ENCODE measurements at regions not wholly inside any gene's neighbourhood (a gene's known extent, or its start where the extent isn't known, plus 50 kb on each side); places are given as distances from the start of the nearest gene placed in this dataset.

DNA sequence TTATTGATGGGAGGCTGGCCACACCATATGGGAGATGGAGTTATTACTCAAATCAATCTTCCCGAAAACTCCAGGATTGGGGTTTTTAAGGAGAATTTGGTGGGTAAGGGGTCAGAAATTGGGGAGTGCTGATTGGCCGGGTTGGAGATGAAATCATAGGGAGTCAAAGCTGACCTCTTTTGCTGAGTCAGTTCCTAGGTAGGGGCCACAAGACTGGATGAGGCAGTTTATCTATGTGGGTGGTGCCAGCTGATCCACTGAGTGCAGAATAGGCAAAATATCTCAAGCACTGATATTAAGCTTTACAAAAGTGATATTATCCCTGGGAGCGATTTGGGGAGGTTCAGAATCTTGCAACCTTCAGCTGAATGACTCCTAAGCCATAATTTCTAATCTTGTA, 75.7 kb upstream of the CLINT1 start:
- Histone ChIP-seq H3K27ac (no peak overlapping the region), H3K27me3 (no peaks in the 10 kb centered on the region), H3K9ac (no peak overlapping the region), H3K4me2 (no peak overlapping the region), H3K4me3 (no peak overlapping the region), H3K4me1 (no peaks in the 10 kb centered on the region), H3K36me3 (no peaks in the 10 kb centered on the region), H3K9me3 (replicated peaks in 1 of 11) (peaks cover 10 to 25% (median 15%) of the 10 kb centered on the region in 11 experiments; a peak in 21 of 22 replicates), H4K20me1 (no peaks in the 10 kb centered on the region)
- TF ChIP-seq Cebpa-rat (IDR thresholded peaks at IDR 0.05) = no peak

DNA sequence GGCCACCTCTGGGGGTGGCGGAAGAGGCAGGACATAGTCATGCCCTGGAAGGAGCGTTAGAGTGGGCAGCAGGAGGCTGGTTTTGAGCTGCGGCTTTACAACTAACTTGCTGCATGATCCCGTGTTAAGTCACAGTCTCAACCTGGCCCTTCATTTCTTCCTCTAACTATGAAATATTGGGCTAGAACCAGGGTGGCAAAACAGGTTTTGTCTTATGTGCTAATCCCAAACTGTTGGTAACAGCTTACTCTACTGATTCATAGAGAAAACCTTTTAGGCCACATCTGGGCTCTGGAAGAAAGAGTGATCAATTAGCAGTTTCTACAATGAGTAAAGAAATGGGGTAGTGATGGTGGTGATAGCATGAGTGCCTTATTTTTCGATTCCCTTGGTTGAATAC, 74.1 kb upstream of the CLINT1 start:
- H3K36me3 ChIP-seq = no peaks in the 10 kb centered on the region
- H3K27ac ChIP-seq = no peak overlapping the region
- H3K9ac ChIP-seq = no peak overlapping the region
- no peak for TF ChIP-seq Cebpa-rat (IDR thresholded peaks at IDR 0.05)
- no peak overlapping the region for H3K4me3 ChIP-seq
- H3K4me2 ChIP-seq = no peak overlapping the region
- H3K27me3 ChIP-seq = no peaks in the 10 kb centered on the region
- no peaks in the 10 kb centered on the region for H4K20me1 ChIP-seq
- no peaks in the 10 kb centered on the region for H3K4me1 ChIP-seq
- H3K9me3 ChIP-seq (replicated peaks in 1 of 11) = peaks cover 10 to 25% (median 15%) of the 10 kb centered on the region in 11 experiments; a peak in 21 of 22 replicates

DNA sequence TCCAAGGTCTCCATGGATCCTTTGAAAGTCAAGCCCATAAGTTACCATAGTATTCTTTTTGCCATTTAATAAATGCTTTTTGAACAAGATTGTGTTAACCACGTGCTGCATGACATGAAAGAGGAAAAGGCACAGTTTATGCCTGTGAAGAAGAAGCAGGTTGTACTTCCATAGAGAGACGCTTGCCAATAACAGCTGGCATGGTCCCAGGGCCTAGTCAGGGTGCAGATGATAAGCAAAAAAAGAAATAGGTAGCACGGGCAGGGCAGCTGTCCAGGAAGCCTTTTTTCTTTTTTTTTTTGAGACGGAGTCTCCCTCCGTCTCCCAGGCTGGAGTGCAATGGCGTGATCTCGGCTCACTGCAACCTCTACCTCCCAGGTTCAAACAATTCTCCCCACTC, 71.8 kb upstream of the CLINT1 start:
- TF ChIP-seq Cebpa-rat (IDR thresholded peaks at IDR 0.05) = no peak
- Histone ChIP-seq H4K20me1 (no peaks in the 10 kb centered on the region), H3K27ac (no peak overlapping the region), H3K4me3 (no peak overlapping the region), H3K4me1 (no peaks in the 10 kb centered on the region), H3K9ac (no peak overlapping the region), H3K4me2 (no peak overlapping the region), H3K27me3 (no peaks in the 10 kb centered on the region), H3K9me3 (replicated peaks in 1 of 11) (peaks cover 7 to 18% (median 15%) of the 10 kb centered on the region in 11 experiments; a peak in 21 of 22 replicates), H3K36me3 (no peaks in the 10 kb centered on the region)

DNA sequence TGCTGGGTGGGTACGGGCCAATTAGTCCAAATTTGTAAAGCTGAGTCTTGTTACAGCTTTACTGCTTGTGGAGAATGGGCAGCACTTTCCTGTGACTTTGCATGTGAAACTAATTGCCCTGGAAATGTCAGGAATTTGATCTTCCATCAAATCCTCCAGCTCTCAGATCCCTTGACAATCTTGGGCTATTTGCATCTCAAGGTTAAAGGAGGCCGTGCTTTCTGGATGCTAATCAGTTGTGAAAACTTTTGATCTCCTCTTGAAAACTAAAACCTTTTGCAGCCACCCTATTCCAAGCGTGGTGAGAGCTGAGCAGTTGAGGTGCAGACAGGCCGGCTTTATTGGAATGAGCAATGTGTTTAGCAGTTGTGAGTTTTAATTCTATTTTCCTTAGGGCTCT, 68.0 kb upstream of the CLINT1 start:
- no peaks in the 10 kb centered on the region for H3K27me3 ChIP-seq

DNA sequence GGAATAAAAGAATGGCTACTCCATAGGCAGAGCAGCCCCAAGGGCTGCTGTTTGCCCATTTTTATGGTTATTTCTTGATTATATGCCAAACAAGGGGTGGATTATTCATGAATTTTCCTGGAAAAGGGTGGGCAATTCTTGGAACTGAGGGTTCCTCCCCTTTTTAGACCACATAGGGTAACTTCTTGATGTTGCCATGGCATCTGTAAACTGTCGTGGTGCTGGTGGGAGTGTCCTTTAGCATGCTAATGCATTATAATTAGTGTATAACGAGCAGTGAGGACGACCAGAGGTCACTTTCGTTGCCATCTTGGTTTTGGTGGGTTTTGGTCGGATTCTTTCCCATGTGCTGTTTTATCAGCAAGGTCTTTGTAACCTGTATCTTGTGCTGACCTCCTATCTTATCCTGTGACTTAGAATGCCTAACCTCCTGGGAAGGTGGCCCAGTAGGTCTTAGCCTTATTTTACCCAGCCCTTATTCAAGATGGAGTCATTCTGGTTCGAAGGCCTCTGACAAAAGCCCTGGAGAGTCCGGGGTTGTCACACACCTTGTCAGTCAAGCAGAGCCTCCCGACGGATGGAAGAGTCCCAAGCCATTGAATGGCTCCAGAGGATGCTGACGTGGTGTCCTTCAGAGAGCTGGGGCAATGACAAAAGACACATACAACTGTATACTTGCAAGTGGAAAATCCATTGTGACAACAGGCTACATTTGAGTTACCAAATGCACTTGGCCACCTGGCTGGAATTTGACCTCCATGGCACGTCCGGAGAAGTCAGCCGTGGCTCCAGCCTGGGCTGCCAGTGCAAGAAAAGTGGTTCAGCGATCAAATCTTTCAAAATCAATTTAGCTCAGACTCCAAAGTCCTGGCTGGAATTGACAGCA, 67.1 kb upstream of the CLINT1 start:
- TF ChIP-seq Cebpa-rat (IDR thresholded peaks at IDR 0.05) = no peak
- no peaks in the 10 kb centered on the region for H3K27me3 ChIP-seq

More for the DNA sequence above, 68.0 kb upstream of the CLINT1 start:
- Histone ChIP-seq H3K9ac (no peak overlapping the region), H4K20me1 (no peaks in the 10 kb centered on the region; a peak in 1 of 22 replicates), H3K9me3 (replicated peaks in 1 of 11) (no peaks in the 10 kb centered on the region), H3K27ac (no peak overlapping the region), H3K4me3 (no peak overlapping the region), H3K36me3 (no peaks in the 10 kb centered on the region), H3K4me1 (no peaks in the 10 kb centered on the region), H3K4me2 (no peak overlapping the region)
- TF ChIP-seq Cebpa-rat (IDR thresholded peaks at IDR 0.05) = no peak

DNA sequence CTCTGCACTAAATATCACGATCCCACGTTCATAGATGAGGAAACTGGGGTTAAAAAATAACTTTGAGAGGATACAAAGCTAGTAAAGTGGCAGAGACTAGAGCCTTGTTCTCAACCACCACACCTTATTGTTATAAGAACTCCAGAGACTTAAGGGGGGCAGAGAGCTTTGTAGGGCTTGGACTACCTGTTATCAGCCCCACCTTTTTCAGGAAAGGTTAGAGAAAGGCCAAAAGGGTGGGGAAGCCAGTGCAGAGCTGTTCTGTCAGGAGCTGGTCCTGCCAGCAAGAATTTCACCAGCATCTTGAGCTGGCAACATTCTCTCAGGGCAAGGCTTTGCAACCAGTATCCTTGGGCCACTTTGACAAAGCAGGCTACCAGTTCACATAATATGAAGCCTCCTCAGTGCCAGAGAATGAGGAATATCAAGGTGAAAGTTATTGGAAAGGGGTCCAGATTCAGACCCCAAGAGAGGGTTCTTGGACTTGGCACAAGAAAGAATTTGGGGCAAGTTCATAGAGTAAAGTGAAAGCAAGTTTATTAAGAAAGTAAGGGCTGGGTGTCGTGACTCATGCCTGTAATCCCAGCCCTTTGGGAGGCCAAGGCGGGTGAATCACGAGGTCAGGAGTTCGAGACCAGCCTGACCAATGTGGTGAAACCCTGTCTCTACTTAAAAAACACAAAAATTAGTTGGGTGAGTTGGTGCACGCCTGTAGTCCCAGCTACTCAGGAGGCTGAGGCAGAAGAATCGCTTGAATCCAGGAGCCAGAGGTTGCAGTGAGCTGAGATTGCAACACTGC, 66.2 kb upstream of the CLINT1 start:
- Histone ChIP-seq H3K27ac (no peak overlapping the region), H3K4me3 (no peak overlapping the region), H3K9ac (no peak overlapping the region), H3K4me2 (no peak overlapping the region), H3K4me1 (peaks cover 0 to 3% (median 1%) of the 10 kb centered on the region in 10 experiments; a peak in 9 of 20 replicates), H4K20me1 (no peaks in the 10 kb centered on the region; a peak in 1 of 22 replicates), H3K9me3 (replicated peaks in 1 of 11) (no peaks in the 10 kb centered on the region), H3K36me3 (no peaks in the 10 kb centered on the region), H3K27me3 (no peaks in the 10 kb centered on the region)
- TF ChIP-seq Cebpa-rat (IDR thresholded peaks at IDR 0.05) = no peak

More for the DNA sequence above, 67.1 kb upstream of the CLINT1 start:
- Histone ChIP-seq H3K27ac (no peak overlapping the region), H3K4me2 (no peak overlapping the region), H4K20me1 (no peaks in the 10 kb centered on the region; a peak in 1 of 22 replicates), H3K9me3 (replicated peaks in 1 of 11) (no peaks in the 10 kb centered on the region), H3K9ac (no peak overlapping the region), H3K4me3 (no peak overlapping the region), H3K36me3 (no peaks in the 10 kb centered on the region), H3K4me1 (no peaks in the 10 kb centered on the region)

DNA sequence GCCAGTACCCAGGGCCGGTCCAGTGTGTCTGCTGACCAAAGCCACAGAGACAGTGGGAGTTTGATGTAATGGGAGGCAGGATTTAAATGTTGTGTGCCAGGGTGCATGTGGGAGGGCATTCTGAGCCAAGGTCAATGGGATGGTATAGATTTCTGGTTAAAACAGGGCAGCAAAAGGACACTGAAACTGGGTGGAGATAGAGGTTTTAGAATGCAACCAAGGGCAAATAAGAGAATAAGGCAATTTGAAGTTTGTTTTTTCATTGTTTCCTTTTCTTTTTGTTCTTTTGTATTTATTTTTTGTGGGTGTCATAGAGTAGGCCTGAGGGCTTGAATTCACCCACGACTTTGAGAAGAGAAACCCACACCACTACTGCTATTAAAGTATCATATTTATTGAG, 65.5 kb upstream of the CLINT1 start:
- no peaks in the 10 kb centered on the region for H3K27me3 ChIP-seq
- no peak overlapping the region for H3K9ac ChIP-seq
- TF ChIP-seq Cebpa-rat (IDR thresholded peaks at IDR 0.05) = no peak
- peaks cover 3 to 9% (median 8%) of the 10 kb centered on the region in 10 experiments; a peak in 15 of 20 replicates for H3K4me1 ChIP-seq
- H3K27ac ChIP-seq = no peak overlapping the region
- H4K20me1 ChIP-seq = no peaks in the 10 kb centered on the region; a peak in 1 of 22 replicates
- H3K4me2 ChIP-seq = no peak overlapping the region
- H3K36me3 ChIP-seq = no peaks in the 10 kb centered on the region
- no peaks in the 10 kb centered on the region for H3K9me3 ChIP-seq (replicated peaks in 1 of 11)
- no peak overlapping the region for H3K4me3 ChIP-seq

DNA sequence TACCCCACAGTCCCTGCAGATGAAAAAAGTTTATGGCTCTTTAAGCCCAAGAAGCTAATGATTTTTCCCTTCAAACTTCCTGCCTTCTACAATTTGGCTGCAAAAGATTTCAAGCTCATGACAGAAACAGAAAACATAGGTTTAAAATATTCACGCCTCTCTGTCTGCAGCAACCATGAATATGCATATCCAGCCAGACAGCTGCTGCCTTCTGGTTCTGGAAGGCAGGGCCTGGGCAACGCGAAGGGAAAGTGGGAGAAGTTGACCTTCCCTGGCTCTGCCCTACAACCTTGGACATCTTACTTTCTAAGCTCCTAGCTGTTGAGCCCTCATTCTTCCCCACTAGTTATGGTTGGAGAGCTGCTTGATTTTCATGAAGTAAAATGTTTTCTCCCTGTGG, 64.8 kb upstream of the CLINT1 start:
- Histone ChIP-seq H3K9ac (no peak overlapping the region), H3K27me3 (peaks cover 0 to 5% (median 0%) of the 10 kb centered on the region in 11 experiments; a peak in 5 of 22 replicates), H3K36me3 (no peaks in the 10 kb centered on the region), H4K20me1 (no peaks in the 10 kb centered on the region; a peak in 1 of 22 replicates), H3K4me2 (no peak overlapping the region), H3K4me1 (peaks cover 10 to 16% (median 15%) of the 10 kb centered on the region in 10 experiments), H3K4me3 (no peak overlapping the region), H3K27ac (no peak overlapping the region), H3K9me3 (replicated peaks in 1 of 11) (no peaks in the 10 kb centered on the region)
- TF ChIP-seq Cebpa-rat (IDR thresholded peaks at IDR 0.05) = no peak

DNA sequence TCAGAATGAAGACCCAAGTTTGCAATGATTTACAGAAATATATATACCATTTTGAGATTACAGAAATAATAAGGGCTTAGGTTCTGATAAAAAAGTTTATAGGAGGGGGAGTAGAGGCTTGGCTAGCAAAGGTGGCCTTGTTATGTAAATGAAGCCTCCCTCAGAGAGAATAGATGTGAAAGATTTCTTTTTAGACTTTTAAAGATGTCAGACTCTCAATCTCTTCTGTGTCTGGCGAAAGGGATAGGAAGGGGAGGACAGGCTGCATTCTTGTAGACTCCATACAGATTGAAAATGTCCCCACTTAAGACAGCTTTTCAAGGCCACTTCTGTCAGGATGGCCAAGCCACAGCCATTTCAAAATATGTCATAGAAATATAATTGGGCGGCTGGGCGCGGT, 63.1 kb upstream of the CLINT1 start:
- Histone ChIP-seq H3K4me1 (peaks cover 12 to 20% (median 18%) of the 10 kb centered on the region in 10 experiments), H3K9ac (no peak overlapping the region), H3K27me3 (peaks cover 0 to 8% (median 0%) of the 10 kb centered on the region in 11 experiments; a peak in 5 of 22 replicates), H3K27ac (no peak overlapping the region), H3K36me3 (no peaks in the 10 kb centered on the region), H4K20me1 (no peaks in the 10 kb centered on the region; a peak in 1 of 22 replicates), H3K4me2 (no peak overlapping the region), H3K4me3 (no peak overlapping the region), H3K9me3 (replicated peaks in 1 of 11) (no peaks in the 10 kb centered on the region)
- TF ChIP-seq Cebpa-rat (IDR thresholded peaks at IDR 0.05) = no peak
